GM21390 (cell line): ENCODE measurements at regions not wholly inside any gene's neighbourhood (a gene's known extent, or its start where the extent isn't known, plus 50 kb on each side); places are given as distances from the start of the nearest gene placed in this dataset.

Experiments
- ATAC-seq: cut with Tn5 transposase; IDR thresholded peaks from one replicate; pipeline ENCODE4 v1.9.1; 2021; ENCODE audit not compliant: unreplicated experiment

DNA sequence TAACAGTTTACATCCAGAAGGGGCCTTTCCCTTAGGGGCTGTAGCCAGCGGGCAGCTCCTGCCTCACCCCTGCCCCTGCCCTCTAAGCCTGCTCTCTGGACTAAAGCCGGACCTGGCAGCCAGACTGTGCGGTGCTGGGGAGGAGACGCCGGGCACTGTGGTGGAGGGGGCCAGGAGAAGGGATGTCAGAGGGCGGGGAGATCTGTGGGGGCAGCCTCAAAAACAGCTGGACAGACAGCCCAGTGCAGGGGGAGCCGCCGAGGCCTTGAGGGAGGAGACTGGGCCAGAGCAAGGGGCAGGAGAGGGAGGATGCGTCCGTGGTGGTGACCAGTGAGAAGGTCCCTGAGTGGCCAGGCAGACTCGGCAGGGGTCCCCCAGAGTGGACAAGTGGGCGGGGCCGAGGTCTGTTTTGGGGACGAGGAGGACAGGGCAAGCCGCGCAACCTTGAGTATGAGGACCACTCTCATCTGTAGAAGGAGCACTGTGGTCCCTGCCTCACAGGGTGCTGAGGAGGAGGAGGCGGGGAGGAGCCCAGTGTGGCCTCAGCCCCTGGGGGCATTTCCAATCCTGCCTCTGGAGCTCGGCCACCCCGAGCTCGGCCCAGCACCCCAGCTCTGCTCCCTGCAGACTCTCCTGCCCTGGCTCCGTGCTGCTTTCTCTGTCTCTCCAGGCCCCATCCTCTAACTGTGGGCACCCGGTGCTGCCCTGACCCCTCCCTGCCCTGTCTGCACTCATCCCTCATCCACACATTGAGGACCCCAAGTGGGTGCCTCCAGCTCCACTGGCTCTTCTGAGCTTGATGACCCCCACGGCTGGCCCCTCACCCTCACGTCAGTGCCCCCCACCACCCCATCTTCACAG lies 59.2 kb upstream of the NKX1-1 start:
- no peak for ATAC-seq

DNA sequence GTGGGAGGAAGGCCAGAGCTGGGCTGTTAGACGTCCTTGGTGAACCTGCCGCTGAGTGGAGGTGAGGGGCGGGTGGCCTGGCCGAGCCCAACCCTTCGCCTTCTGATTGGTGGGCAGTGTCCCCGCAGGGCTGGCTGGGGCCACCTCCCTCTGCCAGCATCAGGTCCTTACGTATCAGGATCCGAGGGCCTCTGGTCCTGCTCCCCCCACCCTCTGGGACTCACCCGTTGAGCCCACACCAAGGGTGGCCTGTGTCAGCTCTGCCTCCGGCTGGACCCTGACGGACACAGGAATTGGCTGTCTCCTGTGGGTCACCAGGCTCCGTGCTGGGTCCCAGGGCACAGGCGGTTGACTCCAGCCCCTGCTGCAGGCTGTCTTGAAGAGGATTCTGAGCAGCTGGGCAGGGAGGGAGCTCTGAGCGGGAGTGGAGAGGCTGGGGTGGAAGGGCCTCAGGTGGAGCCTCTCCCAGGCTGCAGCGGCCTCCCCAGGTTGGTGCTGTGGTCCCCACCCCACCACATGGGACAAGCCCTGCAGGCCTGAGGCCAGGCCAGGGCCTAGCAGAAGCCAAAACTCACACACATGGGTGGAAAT lies 58.4 kb upstream of the NKX1-1 start:
- no peak for ATAC-seq

GRCh38 chr4:1463927-1464540 lies 57.8 kb upstream of the NKX1-1 start:
- no peak for ATAC-seq

DNA sequence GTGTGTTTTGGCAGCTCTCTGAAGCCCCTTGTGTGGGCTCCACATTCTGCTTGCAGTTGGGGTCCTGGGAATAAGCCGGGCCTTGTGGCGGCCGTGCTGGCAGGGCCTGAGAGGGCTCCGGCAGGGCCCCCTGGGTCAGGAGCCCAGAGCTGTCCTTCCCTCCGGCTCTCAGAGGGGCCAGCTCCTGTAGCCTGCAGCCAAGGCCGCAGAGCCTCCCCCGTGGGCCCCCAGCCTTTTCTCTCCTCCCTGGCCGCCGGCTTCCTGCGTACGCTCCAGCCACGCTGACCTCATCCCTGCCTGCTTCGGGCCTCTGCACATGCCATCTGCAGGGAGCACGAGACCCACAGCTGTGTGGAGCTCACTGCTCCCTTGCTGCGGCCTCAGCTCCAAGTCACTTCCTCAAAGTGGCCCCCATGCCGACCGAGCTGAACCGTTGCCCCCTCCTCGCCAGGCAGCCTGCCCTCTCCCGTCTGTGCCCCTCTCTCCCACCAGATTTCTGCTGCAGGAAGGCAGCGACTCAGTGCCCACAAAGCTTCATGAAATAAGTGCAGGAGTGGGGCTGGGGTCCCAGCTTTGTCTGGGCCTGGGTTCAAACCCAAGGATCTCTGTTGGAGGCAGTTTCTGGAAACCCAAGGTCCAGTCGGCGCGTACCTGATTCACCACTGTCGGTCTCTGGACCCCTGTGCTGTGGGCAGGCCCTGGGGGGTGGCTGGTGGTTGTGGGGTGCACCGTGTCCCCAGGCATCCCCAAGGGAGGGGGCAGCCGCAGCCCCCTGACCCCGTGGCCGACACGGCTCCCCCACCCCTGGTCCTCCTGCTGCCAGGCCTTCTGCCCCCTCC lies 57.1 kb upstream of the NKX1-1 start:
- ATAC-seq: no peak

DNA sequence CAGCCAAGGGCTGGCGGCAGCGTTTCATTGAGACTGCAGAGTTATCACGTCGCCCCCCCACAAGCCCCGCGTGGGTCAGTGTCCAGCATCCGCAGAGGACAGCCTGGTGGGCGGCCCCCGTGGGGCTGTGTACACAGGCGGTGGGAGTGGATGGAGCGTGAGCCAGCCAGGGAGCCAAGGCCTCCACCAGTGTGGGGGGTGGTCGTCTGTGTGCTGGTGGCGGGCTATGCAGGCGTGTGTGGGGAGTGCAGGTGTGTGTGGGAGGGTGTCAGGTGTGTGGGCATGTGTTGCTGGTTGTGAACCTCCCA lies 56.5 kb upstream of the NKX1-1 start:
- ATAC-seq: no peak

DNA sequence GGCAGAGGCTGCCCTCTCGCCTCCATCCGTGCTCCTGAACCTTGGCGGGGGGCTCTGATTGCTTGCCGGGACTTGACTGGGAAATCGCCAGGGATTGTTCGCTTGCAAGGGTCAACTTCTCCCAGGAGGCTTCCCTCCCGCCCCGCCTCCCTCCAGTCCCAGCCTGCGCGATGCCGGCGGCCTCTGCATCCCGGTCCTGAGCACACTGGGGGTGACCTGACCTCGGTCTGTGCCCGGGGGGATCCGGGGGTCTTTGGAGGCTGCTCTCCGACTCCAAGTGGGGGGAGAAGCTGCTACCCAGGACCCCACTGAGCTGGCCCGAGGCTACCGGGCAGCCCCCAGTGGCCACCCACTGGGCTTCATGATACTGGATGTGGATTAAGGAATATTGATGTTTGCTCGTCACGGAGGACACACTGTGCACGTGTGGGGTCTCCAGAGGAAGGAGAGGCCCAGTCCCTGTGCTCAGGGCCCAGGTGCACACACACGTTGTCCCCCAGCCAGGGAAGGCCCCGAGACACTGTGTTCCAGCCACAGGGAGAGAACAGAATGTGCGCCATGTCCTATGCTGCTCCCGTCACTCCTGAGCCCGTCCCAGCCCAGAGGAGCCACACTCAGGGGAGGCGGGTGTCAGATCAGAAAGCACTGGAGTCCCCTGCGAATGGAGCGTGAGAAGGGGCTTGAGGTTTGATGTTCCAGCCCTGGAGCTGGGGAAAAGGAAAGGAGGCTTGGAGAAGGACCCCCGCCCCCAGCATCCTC lies 55.9 kb upstream of the NKX1-1 start:
- ATAC-seq: no peak

- ATAC-seq: no peak
Measured at GRCh38 chr4:1460967-1461868, 55.0 kb upstream of the NKX1-1 start.

DNA sequence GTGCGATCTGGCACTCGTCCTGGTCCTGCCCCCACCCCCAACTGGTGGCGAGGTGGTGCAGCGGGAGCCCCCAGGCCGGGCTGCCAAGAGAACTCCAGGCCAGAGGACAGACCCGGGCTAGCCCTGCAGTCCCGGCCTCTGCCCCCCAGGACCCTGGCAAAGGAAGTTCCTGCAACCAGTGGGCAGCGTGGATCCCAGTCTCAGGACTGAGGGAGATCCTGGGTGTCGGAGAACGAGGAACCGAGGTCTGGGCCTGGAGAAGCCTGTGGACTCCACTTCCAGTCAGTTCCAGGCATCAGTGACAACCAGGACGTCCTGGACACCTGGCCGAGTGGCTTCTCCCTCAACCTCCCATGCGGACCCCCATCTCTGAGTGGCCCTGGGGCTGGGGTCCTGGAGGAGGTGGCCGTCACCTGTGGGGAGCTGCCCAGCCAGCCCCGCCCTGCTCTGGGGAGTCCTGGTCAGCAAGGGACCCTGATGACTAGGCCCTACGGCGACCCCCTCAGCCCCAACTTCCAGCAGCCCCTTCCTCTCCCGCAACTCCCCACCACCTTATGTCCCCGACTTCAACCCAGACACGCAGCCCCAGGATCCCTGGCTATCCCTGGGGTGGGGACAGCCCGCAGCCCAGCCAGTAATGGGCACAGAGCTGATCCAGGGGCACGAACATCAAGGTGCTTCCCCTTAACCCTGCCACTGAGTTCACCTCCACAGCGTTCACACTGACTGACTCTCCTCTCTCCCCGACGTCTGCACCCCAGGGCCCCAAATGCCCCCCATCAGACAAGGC lies 53.7 kb upstream of the NKX1-1 start:
- no peak for ATAC-seq

DNA sequence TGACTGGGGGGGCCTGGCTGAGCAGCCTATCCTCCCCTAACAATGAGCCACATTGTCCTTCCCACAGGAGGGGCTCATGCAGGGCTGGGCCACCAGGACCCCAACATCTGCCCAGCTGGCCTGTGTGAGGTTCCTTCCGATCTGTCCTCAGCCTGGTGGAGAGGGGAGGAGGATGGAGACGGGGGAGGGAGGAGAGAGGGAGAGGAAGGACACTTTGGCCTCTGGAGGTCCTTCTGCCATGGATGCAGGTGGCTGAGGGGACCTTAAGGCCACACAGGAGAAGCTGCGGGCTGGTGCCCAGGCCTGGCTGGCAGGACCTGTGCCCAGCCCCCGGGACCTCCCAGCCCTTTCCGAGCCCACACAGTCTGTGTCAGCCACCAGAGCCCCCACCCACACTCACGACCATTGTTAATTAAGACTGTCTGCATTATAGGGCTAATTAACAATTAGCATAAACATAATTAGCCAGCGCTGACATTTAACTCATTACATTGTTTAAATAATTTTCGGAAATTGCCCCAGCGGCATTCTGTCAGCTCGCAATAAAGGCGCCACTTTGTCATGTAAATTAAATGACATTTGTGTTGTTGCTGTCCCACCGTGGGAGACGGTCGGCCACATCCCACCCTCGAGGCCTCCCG lies 53.0 kb upstream of the NKX1-1 start:
- ATAC-seq: no peak

DNA sequence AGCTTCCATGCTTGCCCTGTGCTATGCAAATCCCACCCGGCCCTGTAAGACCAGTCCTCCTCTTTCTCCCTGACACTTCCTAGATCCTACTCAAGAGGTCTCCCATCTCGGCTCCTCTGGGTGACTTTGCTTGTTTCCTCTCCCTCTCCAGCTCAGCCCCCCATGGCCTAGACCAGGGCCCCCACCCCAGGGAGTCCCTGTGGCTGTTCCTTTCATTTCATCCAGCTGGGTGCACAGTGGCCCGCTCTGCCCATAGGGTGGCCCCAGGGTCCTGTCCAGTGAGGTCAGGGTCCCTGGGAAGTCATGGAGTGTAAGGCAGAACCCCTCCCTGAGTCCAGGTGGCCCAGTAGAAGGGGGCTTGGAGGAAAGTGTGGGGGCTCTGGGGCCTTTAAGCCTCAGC lies 52.3 kb upstream of the NKX1-1 start:
- ATAC-seq: no peak
